ENCODE measurements at regions not wholly inside any gene's neighbourhood (a gene's known extent, or its start where the extent isn't known, plus 50 kb on each side); places are given as distances from the start of the nearest gene placed in this dataset.

DNA sequence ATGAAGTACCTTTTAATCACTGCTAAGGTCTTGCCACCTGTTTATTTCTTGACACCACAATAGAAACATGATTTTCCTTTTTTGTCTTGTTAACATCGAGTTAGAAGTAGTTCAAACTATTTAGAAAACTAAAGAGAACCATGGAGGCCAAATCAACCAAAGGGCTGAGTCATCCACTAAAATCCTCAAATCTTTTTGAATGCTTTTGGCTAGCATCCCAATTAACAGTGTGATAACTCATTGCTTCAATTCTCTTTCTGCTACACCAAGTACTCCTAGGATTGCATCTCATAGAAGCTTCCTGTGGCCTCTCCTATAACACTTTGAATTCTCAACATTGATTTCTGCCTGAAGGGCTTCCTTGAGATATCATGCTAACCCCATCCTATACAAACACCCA lies 159.9 kb upstream of the MMADHC start:
- Histone ChIP-seq H3K9me3 (ENCODE audit: control insufficient read depth, insufficient read depth, low read length) (no peaks in the 10 kb centered on the region), H3K4me3 (ENCODE audit: low read length) (no peak overlapping the region), H3K36me3 (ENCODE audit: control insufficient read depth, insufficient read depth, low read length) (no peaks in the 10 kb centered on the region), H3K4me1 (ENCODE audit: control insufficient read depth, insufficient read depth, low read length) (no peaks in the 10 kb centered on the region), H3K27ac (ENCODE audit: low read length) (no peak overlapping the region), H3K27me3 (ENCODE audit: control insufficient read depth, insufficient read depth, low read length) (no peaks in the 10 kb centered on the region)
- no peak for ATAC-seq
- no peak for DNase-seq
- H3K4me1 Mint-ChIP-seq: no peaks in the 10 kb centered on the region
- no peaks in the 10 kb centered on the region for H3K27me3 Mint-ChIP-seq (ENCODE audit: low read depth in 2 of 2)
- no peak overlapping the region for H3K27ac Mint-ChIP-seq
- TF ChIP-seq, protein P1, sequence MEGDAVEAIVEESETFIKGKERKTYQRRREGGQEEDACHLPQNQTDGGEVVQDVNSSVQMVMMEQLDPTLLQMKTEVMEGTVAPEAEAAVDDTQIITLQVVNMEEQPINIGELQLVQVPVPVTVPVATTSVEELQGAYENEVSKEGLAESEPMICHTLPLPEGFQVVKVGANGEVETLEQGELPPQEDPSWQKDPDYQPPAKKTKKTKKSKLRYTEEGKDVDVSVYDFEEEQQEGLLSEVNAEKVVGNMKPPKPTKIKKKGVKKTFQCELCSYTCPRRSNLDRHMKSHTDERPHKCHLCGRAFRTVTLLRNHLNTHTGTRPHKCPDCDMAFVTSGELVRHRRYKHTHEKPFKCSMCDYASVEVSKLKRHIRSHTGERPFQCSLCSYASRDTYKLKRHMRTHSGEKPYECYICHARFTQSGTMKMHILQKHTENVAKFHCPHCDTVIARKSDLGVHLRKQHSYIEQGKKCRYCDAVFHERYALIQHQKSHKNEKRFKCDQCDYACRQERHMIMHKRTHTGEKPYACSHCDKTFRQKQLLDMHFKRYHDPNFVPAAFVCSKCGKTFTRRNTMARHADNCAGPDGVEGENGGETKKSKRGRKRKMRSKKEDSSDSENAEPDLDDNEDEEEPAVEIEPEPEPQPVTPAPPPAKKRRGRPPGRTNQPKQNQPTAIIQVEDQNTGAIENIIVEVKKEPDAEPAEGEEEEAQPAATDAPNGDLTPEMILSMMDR (IDR thresholded peaks at IDR 0.05): no peak
- intact Hi-C loops (cut with micrococcal nuclease): no loop called here
- H3K4me3 Mint-ChIP-seq: no peak overlapping the region
- peaks cover 7 to 9% of the 10 kb centered on the region in 2 donors for H3K9me3 Mint-ChIP-seq
- H3K36me3 Mint-ChIP-seq: no peaks in the 10 kb centered on the region
- 65% methylated on average over 1 of the region's 1 CpG for WGBS (ENCODE audit: insufficient coverage)

GRCh38 chr2:149745396-149746230 lies 158.0 kb upstream of the MMADHC start:
- Mint-ChIP-seq H3K27me3 (ENCODE audit: low read depth in 2 of 2) (no peaks in the 10 kb centered on the region), H3K27ac (no peak overlapping the region), H3K36me3 (no peaks in the 10 kb centered on the region), H3K9me3 (peaks cover 3 to 9% of the 10 kb centered on the region in 2 donors), H3K4me1 (no peaks in the 10 kb centered on the region), H3K4me3 (no peak overlapping the region)
- 85% methylated on average over 7 of the region's 9 CpGs for WGBS (ENCODE audit: insufficient coverage)
- Histone ChIP-seq H3K4me3 (ENCODE audit: low read length) (no peak overlapping the region), H3K27ac (ENCODE audit: low read length) (no peak overlapping the region), H3K4me1 (ENCODE audit: control insufficient read depth, insufficient read depth, low read length) (no peaks in the 10 kb centered on the region), H3K36me3 (ENCODE audit: control insufficient read depth, insufficient read depth, low read length) (no peaks in the 10 kb centered on the region), H3K27me3 (ENCODE audit: control insufficient read depth, insufficient read depth, low read length) (no peaks in the 10 kb centered on the region), H3K9me3 (ENCODE audit: control insufficient read depth, insufficient read depth, low read length) (no peaks in the 10 kb centered on the region)
- TF ChIP-seq, protein P1 (IDR thresholded peaks at IDR 0.05): no peak
- intact Hi-C loops (cut with micrococcal nuclease): no loop called here
- ATAC-seq (no peak), DNase-seq (no peak)

DNA sequence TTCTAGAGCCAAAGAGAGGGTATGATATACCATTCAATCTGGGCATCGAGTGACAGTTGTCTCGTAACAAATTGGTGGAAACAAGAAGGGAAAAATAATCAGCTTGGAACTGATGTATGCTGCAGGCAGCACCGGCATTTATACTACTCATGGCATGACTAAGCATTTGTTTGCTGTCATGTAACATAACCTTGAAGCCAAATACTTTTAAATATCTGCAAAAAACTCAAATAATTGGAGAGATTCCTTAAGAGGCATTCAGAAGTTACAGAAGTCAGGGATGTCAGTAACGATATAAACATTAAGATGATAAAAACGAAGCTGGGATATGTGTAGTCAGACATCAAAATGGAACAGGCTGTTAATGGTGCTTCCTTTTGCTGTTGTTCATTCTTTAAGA lies 157.3 kb upstream of the MMADHC start:
- intact Hi-C loops (cut with micrococcal nuclease): no loop called here
- no peaks in the 10 kb centered on the region for H3K36me3 ChIP-seq (ENCODE audit: control insufficient read depth, insufficient read depth, low read length)
- H3K9me3 ChIP-seq (ENCODE audit: control insufficient read depth, insufficient read depth, low read length): no peaks in the 10 kb centered on the region
- Mint-ChIP-seq H3K36me3 (no peaks in the 10 kb centered on the region), H3K4me3 (no peak overlapping the region), H3K4me1 (no peaks in the 10 kb centered on the region), H3K27me3 (ENCODE audit: low read depth in 2 of 2) (no peaks in the 10 kb centered on the region), H3K27ac (no peak overlapping the region), H3K9me3 (peaks cover 2 to 9% of the 10 kb centered on the region in 2 donors)
- ATAC-seq: no peak
- no peak overlapping the region for H3K4me3 ChIP-seq (ENCODE audit: low read length)
- H3K27me3 ChIP-seq (ENCODE audit: control insufficient read depth, insufficient read depth, low read length): no peaks in the 10 kb centered on the region
- TF ChIP-seq, protein P1 (IDR thresholded peaks at IDR 0.05): no peak
- H3K27ac ChIP-seq (ENCODE audit: low read length): no peak overlapping the region
- WGBS (ENCODE audit: insufficient coverage): 71% methylated on average over 5 of the region's 5 CpGs
- DNase-seq: no peak
- H3K4me1 ChIP-seq (ENCODE audit: control insufficient read depth, insufficient read depth, low read length): no peaks in the 10 kb centered on the region
